ENCODE measurements at regions not wholly inside any gene's neighbourhood (a gene's known extent, or its start where the extent isn't known, plus 50 kb on each side); places are given as distances from the start of the nearest gene placed in this dataset.

GRCh38 chr3:82581350-82581749, 819.9 kb upstream of the GBE1 start:
- H3K4me3 ChIP-seq (ENCODE audit: low read length): no peak overlapping the region
- BruUV-seq (replicated peaks): no TSS peak
- no peaks in the 10 kb centered on the region for H3K4me1 ChIP-seq (ENCODE audit: insufficient read depth, low read length)
- no peaks in the 10 kb centered on the region for H3K79me2 ChIP-seq (ENCODE audit: low read length)
- no peaks in the 10 kb centered on the region for H3K27me3 ChIP-seq (ENCODE audit: low read length)
- H3K36me3 ChIP-seq (ENCODE audit: low read depth, low read length): no peaks in the 10 kb centered on the region
- H4K20me1 ChIP-seq (ENCODE audit: low read length): no peaks in the 10 kb centered on the region
- intact Hi-C loops (cut with micrococcal nuclease): no loop called here
- DNase-seq (no peak), ATAC-seq (no peak; the same call in 1 of the 2 replicates)
- TF ChIP-seq CTCF (conservative IDR thresholded peaks at IDR 0.05; ENCODE audit: low read depth, low read length) (no peak), EZH2phosphoT487 (IDR thresholded peaks at IDR 0.05; ENCODE audit: borderline replicate concordance, low read length) (no peak), EZH2 (IDR thresholded peaks at IDR 0.05; ENCODE audit: low read length, unreplicated experiment) (no peak)
- H3K9me2 ChIP-seq (replicated peaks; ENCODE audit: low read length): no peaks in the 10 kb centered on the region
- H3K27ac ChIP-seq (ENCODE audit: low read length): no peak overlapping the region
- H3F3A ChIP-seq (ENCODE audit: low read length, unreplicated experiment): no peaks in the 10 kb centered on the region
- H3K9ac ChIP-seq (ENCODE audit: low read length): no peak overlapping the region
- no peak overlapping the region for H2AFZ ChIP-seq (ENCODE audit: low read length)
- POLR2A ChIA-PET (ENCODE audit: unreplicated experiment): interaction anchor here (0.6 kb wide), 2 partner anchors 660 to 1357 kb away, joined by 3 to 21 read pairs; no protein-coding TSS in a partner anchor
- H3K4me2 ChIP-seq (ENCODE audit: low read length): no peak overlapping the region
- no peaks in the 10 kb centered on the region for H3K9me3 ChIP-seq (ENCODE audit: low read length)
- CTCF ChIA-PET: no interaction called here

- Histone ChIP-seq H3F3A (ENCODE audit: low read length, unreplicated experiment) (no peaks in the 10 kb centered on the region), H3K27me3 (ENCODE audit: low read length) (no peaks in the 10 kb centered on the region), H3K36me3 (ENCODE audit: low read depth, low read length) (no peaks in the 10 kb centered on the region), H4K20me1 (ENCODE audit: low read length) (no peaks in the 10 kb centered on the region), H3K4me2 (ENCODE audit: low read length) (no peak overlapping the region), H3K4me1 (ENCODE audit: insufficient read depth, low read length) (no peaks in the 10 kb centered on the region), H3K9me2 (replicated peaks; ENCODE audit: low read length) (no peaks in the 10 kb centered on the region), H3K4me3 (ENCODE audit: low read length) (no peak overlapping the region), H2AFZ (ENCODE audit: low read length) (no peak overlapping the region), H3K79me2 (ENCODE audit: low read length) (no peaks in the 10 kb centered on the region), H3K9me3 (ENCODE audit: low read length) (no peaks in the 10 kb centered on the region), H3K9ac (ENCODE audit: low read length) (no peak overlapping the region), H3K27ac (ENCODE audit: low read length) (no peak overlapping the region)
- ChIA-PET POLR2A (ENCODE audit: unreplicated experiment) (no interaction called here), CTCF (no interaction called here)
- TF ChIP-seq EZH2phosphoT487 (IDR thresholded peaks at IDR 0.05; ENCODE audit: borderline replicate concordance, low read length) (no peak), CTCF (conservative IDR thresholded peaks at IDR 0.05; ENCODE audit: low read depth, low read length) (no peak), EZH2 (IDR thresholded peaks at IDR 0.05; ENCODE audit: low read length, unreplicated experiment) (no peak)
- ATAC-seq (no peak), DNase-seq (no peak)
- no TSS peak for BruUV-seq (replicated peaks)
- intact Hi-C loops (cut with micrococcal nuclease): no loop called here
Measured at GRCh38 chr3:82572721-82573120, 811.3 kb upstream of the GBE1 start.

- Histone ChIP-seq H3K27ac (ENCODE audit: low read length) (no peak overlapping the region), H2AFZ (ENCODE audit: low read length) (no peak overlapping the region), H3K36me3 (ENCODE audit: low read depth, low read length) (no peaks in the 10 kb centered on the region), H3K79me2 (ENCODE audit: low read length) (no peaks in the 10 kb centered on the region), H3K9me2 (replicated peaks; ENCODE audit: low read length) (no peaks in the 10 kb centered on the region), H4K20me1 (ENCODE audit: low read length) (no peaks in the 10 kb centered on the region), H3K4me3 (ENCODE audit: low read length) (no peak overlapping the region), H3K9me3 (ENCODE audit: low read length) (no peaks in the 10 kb centered on the region), H3K27me3 (ENCODE audit: low read length) (no peaks in the 10 kb centered on the region), H3K9ac (ENCODE audit: low read length) (no peak overlapping the region), H3K4me2 (ENCODE audit: low read length) (no peak overlapping the region), H3K4me1 (ENCODE audit: insufficient read depth, low read length) (no peaks in the 10 kb centered on the region), H3F3A (ENCODE audit: low read length, unreplicated experiment) (no peaks in the 10 kb centered on the region)
- TF ChIP-seq EZH2phosphoT487 (IDR thresholded peaks at IDR 0.05; ENCODE audit: borderline replicate concordance, low read length) (no peak), CTCF (conservative IDR thresholded peaks at IDR 0.05; ENCODE audit: low read depth, low read length) (no peak), EZH2 (IDR thresholded peaks at IDR 0.05; ENCODE audit: low read length, unreplicated experiment) (no peak)
- CTCF ChIA-PET: no interaction called here
- DNase-seq: no peak
- POLR2A ChIA-PET (ENCODE audit: unreplicated experiment): no interaction called here
- BruUV-seq (replicated peaks): no TSS peak
- no peak for ATAC-seq
- intact Hi-C loops (cut with micrococcal nuclease): no loop called here
Measured at GRCh38 chr3:82568776-82569338, 807.4 kb upstream of the GBE1 start.

Data from PC-3 (cell line).